GM18499 (cell line): ENCODE measurements at regions not wholly inside any gene's neighbourhood (a gene's known extent, or its start where the extent isn't known, plus 50 kb on each side); places are given as distances from the start of the nearest gene placed in this dataset.
"Not testable (repeated sequence)": the region's sequence is repeated elsewhere in the genome, so short reads cannot be mapped to it uniquely, and the experiment has no call there.

Source experiments
- ATAC-seq: cut with Tn5 transposase; IDR thresholded peaks from one replicate; pipeline ENCODE4 v1.9.1; 2021; ENCODE audit warnings: moderate number of reproducible peaks; ENCODE audit not compliant: insufficient read depth, unreplicated experiment

DNA sequence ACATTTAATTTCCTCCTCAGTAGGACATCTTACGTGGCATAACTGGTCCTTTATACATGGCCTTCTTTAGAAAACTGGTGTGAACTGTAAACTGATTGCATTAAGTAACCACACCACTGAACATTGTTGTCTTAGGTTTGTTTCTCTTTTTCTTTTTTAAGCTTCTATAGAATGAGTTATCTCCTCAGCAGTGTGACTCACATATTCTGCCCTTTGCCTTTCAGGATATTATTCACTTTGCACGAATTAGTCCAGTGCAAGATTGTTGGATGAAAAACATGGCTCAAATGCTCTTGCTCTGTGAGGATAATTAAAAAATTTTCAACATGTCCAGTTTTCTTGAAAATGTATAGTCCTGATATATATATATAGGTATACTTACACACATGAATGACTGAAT, 147.6 kb downstream of the KBTBD8 start:
- no peak for ATAC-seq

DNA sequence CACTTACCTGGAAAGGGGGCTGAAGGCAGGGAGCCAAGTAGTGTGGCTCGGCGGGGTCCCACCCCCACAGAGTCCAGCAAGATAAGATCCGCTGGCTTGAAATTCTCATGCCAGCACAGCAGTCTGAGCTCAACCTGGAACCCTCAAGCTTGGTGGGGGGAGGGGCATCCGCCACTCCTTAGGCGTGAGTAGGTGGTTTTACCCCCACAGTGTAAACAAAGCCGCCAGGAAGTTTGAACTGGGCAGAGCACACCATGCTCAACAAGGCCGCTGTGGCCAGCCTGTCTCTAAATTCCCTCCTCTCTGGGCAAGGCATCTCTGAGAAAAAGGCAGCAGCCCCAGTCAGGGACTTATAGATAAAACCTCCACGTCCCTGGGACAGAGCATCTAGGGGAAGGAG, 156.3 kb downstream of the KBTBD8 start:
- no peak for ATAC-seq

GRCh38 chr3:67167481-67167880, 169.4 kb downstream of the KBTBD8 start:
- no peak for ATAC-seq

GRCh38 chr3:67171841-67172240, 173.7 kb downstream of the KBTBD8 start:
- ATAC-seq = no peak

DNA sequence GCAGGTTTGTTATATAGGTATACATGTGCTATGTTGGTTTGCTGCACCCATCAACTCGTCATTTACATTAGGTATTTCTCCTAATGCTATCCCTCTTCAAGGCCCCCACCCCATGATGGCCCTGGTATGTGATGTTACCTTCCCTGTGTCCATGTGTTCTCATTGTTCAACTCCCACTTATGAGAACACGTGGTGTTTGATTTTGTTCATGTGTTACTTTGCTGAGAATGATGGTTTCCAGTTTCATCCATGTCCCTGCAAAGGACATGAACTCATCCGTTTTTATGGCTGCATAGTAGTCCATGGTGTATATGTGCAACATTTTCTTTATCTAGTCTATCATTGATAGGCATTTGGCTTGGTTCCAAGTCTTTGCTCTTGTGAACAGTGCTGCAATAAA, 175.0 kb downstream of the KBTBD8 start:
- ATAC-seq = not testable (repeated sequence)

DNA sequence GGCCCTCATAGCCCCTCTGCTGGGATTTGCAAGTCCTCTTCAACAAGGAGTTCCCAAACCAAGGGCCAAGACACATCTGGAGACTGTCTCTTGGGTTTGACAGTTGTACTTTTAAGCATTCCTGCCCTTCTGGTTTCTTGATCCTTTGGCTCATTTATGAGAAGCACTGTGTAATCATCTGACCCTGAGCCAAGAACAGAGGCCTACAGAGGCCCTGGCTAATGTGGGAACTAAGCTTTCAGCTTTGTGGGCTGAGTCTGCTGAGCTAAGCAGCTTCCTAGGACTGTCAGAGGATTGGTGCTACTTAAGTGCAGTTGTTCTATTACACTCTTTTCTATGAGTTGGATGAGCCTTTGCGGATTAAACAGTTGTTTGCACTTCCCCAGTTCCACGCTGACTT, 178.3 kb downstream of the KBTBD8 start:
- ATAC-seq = no peak

- ATAC-seq = no peak
These were observed 194.4 kb downstream of the KBTBD8 start for GRCh38 chr3:67192466-67192865.

DNA sequence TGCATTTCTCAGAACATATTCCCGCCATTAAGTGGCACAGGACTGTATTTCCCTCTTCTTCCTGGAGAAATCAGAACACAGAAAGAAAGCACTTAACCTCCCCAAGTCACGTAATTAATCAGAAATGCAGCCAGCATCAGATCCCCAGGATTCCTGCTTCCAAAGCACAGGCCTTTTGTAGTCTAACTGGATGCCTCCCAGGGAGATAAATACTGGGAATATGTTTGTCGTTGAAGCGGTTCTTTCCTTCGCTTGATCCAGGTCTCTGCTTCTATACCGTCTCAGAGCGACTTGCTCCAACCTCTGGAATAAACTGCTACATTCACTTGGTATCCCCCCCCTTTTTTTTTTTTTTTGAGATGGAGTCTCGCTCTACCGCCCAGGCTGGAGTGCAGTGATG, 198.6 kb downstream of the KBTBD8 start:
- no peak for ATAC-seq

DNA sequence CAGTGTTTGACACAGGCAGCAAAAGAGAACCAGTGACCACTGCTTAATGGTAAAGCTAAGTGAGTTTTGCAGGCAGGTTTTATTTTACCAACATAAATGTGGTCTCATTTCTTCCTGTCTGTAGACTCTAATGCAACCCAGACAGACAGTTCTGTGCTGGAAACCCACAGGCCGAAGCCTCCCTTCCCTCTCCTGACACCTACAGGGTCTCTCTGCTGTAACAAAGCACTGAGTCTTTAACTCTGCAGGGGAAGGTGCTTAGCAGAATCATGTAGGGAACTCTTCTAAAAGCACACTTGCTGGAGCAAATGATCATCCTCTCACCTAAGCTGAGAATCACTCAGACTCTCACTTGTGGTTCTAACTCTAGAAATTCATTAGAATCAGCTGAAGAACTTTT, 200.3 kb downstream of the KBTBD8 start:
- no peak for ATAC-seq

DNA sequence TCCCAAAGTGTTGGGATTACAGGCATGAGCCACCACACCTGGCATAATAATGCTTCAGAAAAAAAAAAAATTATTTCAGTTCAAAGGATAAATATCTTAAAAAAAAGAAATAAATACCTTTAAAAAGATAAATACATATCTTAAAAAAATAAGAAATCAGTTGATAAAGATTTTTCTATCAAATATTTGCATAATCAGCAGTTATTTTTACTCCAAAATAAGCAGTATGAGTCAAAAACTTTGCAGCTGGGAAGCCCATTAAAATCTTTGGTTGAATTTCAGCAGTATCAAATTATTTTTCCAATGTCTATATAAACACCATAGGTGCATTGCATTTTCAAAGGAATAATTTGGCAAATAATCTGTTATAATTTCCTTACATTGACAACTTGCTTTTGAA, 202.5 kb downstream of the KBTBD8 start:
- no peak for ATAC-seq

DNA sequence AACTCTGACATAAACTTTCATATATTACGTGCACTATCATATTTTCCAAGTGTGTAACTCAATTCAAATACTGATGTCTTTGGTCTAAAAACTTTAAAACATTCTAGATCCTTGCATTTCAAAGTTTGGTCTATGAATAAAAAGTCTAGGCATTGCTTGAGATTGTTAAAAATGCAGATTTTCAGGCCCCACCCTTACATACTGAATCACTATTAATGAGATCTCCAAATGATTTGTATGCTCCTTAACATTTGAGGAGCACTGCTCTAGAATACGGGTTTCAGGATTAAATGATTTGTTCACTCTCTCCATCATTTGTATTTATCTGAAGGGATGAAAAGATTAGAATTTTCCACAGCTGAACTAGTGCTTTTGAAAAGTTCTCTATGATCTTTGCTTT, 202.9 kb downstream of the KBTBD8 start:
- ATAC-seq = no peak

DNA sequence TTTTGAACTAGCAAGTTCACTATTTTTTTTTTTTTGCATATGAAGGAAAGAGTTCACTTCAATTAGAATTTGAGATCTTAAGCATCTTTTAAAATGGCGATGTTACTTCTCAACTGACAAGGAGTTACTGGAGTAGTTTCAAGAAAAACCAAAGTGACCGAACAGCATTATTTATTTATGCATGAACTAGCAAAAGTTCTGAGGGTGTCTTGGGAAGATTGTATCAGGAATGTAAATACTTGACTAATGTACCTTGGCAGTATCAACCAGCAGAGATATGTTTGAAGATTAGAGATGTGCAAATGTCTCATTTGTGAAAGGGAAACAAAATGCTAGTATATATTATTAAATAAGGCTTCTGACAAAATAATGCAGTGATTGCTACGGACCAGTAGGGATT, 203.9 kb downstream of the KBTBD8 start:
- no peak for ATAC-seq

DNA sequence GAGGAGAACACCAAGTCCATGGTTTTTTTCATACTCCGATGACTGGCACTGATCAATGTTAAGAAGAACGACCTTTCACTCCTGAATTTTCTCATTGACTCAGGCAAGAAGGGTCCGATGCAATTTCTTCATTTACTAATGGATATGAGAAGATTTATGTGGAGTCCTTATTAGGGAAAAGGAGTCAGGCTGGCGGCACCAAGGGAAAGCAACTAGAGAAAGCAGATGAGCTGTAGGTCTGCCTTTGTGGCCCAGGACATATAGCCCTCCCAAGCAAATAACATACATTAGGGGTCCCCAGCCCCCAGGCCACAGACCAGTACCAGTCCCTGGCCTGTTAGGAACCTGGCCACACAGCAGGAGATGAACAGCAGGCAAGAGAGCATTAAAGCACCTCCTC, 206.8 kb downstream of the KBTBD8 start:
- ATAC-seq = no peak

GRCh38 chr3:67215690-67216089, 217.6 kb downstream of the KBTBD8 start:
- ATAC-seq = no peak

DNA sequence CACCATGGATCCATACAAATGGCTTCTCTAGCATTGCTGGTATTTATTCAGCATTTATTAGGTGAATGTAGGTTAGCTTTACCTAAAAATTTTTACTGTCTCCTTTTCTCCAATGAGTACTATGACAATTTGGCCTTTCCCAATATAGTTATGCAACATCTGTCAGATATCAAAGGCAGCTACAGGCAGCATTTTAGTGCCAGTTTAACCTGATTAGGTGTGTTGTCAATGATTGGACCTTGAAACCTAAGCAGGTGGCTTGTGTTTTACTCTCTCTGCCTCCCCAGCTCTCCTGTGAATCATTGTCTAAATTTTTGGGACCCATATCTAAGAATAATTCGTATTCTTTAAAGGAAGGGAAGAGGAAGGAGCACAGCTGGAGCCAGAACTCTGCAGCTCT, 228.9 kb downstream of the KBTBD8 start:
- ATAC-seq = no peak

DNA sequence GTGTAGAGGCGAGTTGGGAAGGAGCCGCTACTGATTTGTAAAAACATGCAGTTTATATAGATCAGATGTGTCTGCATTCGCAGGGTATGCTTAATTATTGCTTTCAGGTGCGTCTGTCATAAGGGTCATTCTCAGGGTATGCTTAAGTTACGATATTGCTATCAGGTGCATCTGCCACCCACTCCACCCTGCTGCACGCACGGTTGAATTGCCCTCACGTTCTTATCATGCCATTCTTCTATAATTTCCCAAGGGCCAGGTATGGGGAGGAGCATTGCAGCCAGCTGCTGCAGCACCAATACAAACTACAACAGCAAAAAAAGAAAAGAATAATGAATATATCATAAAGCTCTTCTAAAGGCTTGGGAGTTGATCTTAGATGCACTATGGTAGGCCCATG, 230.0 kb downstream of the KBTBD8 start:
- no peak for ATAC-seq

- ATAC-seq = no peak
These were observed 234.5 kb downstream of the KBTBD8 start for GRCh38 chr3:67232642-67233041.

DNA sequence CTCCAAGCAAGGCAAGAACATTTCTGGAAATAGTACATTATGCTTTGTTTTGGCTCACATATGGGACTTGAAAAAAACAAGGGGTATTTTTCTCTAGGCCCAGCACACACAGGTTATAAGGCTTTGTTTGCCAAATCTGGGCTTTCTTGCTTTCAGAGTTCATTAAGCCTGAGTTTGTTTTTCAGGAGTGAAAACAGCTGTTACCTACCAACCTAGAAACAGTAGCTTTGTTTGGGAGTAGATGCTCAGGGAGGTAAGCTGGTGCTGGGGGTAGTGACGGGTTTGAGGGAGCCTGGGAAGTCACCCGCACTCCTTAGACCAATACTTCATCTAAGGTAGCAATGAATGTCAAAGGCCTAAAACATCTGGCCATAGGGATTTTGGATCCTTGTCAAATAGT, 241.2 kb downstream of the KBTBD8 start:
- ATAC-seq = no peak

- ATAC-seq = no peak
These were observed 243.0 kb downstream of the KBTBD8 start for GRCh38 chr3:67241084-67241483.

GRCh38 chr3:67244130-67244529, 246.0 kb downstream of the KBTBD8 start:
- no peak for ATAC-seq

- ATAC-seq = no peak
These were observed 247.4 kb downstream of the KBTBD8 start for GRCh38 chr3:67245545-67245944.

DNA sequence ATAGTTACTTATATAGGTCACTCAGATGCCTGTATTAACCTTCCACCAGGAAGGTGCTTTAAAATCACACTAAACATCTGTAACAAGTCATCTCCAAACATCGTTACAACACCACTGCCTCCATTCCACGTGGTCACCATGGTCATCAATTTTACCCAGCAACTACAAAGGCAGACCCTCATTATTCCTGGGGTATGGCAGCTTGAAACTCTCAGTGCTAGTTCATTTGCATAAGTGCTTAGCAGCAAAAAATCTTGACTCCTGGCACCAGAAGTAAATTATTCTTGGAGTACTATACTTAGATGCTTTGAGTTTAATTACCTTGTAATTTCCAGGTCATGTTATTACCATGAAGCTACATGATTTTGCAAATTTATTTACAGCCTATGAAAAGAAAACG, 250.6 kb downstream of the KBTBD8 start:
- ATAC-seq = no peak

DNA sequence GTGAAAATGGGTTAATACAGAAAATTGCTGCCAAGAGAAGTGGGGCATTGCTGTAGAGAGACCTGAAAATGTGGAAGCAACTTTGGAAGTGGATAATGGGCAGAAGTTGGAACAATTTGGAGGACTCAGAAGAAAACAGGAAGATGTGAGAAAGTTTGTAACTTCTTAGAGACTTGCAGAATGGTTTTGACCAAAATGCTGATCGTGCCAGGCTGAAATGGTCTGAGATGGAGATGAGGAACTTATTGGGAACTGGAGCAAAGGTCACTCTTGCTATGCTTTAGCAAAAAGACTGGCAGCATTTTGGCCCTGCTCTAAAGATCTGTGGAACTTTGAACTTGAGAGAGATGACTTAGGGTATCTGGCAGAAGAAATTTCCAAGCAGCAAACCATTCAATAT, 254.8 kb downstream of the KBTBD8 start:
- ATAC-seq = not testable (repeated sequence)
